ENCODE measurements at regions not wholly inside any gene's neighbourhood (a gene's known extent, or its start where the extent isn't known, plus 50 kb on each side); places are given as distances from the start of the nearest gene placed in this dataset.

- in situ Hi-C loops (cut with HindIII; ENCODE audit: low pct_unique_long_range_greater_than_20kb, low sequenced_read_pairs) = no loop called here
- Histone ChIP-seq H3K4me3 (ENCODE audit: low read depth in 2 of 2, low read length in 2 of 2) (no peak overlapping the region), H3K4me1 (ENCODE audit: control insufficient read depth, insufficient read depth, low read length) (no peaks in the 10 kb centered on the region), H3K27ac (ENCODE audit: low read length) (no peak overlapping the region), H3K36me3 (ENCODE audit: control insufficient read depth, insufficient read depth, low read length) (no peaks in the 10 kb centered on the region), H3K9me3 (ENCODE audit: control insufficient read depth, insufficient read depth, low read depth, low read length) (no peaks in the 10 kb centered on the region), H3K27me3 (ENCODE audit: control insufficient read depth, insufficient read depth, low read length) (no peaks in the 10 kb centered on the region)
- TF ChIP-seq TCF7L2 (IDR thresholded peaks at IDR 0.05; ENCODE audit: low read depth, low read length) = no peak
- TF ChIP-seq SIN3A (IDR thresholded peaks at IDR 0.05; ENCODE audit: borderline replicate concordance, insufficient read depth, low read depth, low read length) = no peak
- TF ChIP-seq POLR2AphosphoS5 (IDR thresholded peaks at IDR 0.05; ENCODE audit: low read depth, low read length) = no peak
- TF ChIP-seq, protein P1, sequence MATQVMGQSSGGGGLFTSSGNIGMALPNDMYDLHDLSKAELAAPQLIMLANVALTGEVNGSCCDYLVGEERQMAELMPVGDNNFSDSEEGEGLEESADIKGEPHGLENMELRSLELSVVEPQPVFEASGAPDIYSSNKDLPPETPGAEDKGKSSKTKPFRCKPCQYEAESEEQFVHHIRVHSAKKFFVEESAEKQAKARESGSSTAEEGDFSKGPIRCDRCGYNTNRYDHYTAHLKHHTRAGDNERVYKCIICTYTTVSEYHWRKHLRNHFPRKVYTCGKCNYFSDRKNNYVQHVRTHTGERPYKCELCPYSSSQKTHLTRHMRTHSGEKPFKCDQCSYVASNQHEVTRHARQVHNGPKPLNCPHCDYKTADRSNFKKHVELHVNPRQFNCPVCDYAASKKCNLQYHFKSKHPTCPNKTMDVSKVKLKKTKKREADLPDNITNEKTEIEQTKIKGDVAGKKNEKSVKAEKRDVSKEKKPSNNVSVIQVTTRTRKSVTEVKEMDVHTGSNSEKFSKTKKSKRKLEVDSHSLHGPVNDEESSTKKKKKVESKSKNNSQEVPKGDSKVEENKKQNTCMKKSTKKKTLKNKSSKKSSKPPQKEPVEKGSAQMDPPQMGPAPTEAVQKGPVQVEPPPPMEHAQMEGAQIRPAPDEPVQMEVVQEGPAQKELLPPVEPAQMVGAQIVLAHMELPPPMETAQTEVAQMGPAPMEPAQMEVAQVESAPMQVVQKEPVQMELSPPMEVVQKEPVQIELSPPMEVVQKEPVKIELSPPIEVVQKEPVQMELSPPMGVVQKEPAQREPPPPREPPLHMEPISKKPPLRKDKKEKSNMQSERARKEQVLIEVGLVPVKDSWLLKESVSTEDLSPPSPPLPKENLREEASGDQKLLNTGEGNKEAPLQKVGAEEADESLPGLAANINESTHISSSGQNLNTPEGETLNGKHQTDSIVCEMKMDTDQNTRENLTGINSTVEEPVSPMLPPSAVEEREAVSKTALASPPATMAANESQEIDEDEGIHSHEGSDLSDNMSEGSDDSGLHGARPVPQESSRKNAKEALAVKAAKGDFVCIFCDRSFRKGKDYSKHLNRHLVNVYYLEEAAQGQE (IDR thresholded peaks at IDR 0.05; ENCODE audit: insufficient read depth in 1 of 2, low read depth in 2 of 2, low read length in 1 of 2) = no peak
- no peak for TF ChIP-seq CTCF (IDR thresholded peaks at IDR 0.05)
- ChIA-PET POLR2A (no interaction called here), CTCF (no interaction called here)
- no TSS peak for BruUV-seq (replicated peaks)
- DNase-seq (ENCODE audit: low read depth, low spot score) (no peak), ATAC-seq (no peak)
- intact Hi-C loops (cut with micrococcal nuclease; ENCODE audit: unreplicated experiment) = no loop called here
These were observed 797.8 kb downstream of the CCDC85A start for GRCh38 chr2:56981554-56981953.

DNA sequence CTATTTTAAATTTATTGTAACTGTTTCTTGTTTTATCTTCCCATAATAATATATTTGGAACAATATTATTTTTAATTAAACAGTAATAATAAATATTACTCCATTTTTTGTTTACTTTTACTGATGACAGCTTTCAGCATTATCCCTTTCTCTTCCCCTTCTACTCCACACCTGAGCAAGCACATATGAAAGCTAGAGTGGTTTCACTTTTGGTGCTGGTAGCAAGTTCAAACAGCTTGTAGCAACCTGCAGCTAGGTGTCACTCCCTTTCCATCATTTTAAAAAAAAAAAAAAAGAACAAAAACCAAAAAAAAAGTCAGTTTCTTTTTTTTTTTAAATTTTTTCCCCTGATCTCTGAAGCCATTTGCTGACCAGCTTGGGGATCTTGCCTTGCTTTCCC, 801.8 kb downstream of the CCDC85A start:
- Histone ChIP-seq H3K9me3 (ENCODE audit: control insufficient read depth, insufficient read depth, low read depth, low read length) (no peaks in the 10 kb centered on the region), H3K27ac (ENCODE audit: low read length) (no peak overlapping the region), H3K4me1 (ENCODE audit: control insufficient read depth, insufficient read depth, low read length) (no peaks in the 10 kb centered on the region), H3K27me3 (ENCODE audit: control insufficient read depth, insufficient read depth, low read length) (no peaks in the 10 kb centered on the region), H3K36me3 (ENCODE audit: control insufficient read depth, insufficient read depth, low read length) (no peaks in the 10 kb centered on the region), H3K4me3 (ENCODE audit: low read depth in 2 of 2, low read length in 2 of 2) (no peak overlapping the region)
- ChIA-PET CTCF (interaction anchor here (0.7 kb wide), 1 partner anchor 532 kb away, joined by 3 read pairs; no protein-coding TSS in a partner anchor), POLR2A (no interaction called here)
- intact Hi-C loops (cut with micrococcal nuclease; ENCODE audit: unreplicated experiment) = no loop called here
- in situ Hi-C loops (cut with HindIII; ENCODE audit: low pct_unique_long_range_greater_than_20kb, low sequenced_read_pairs) = no loop called here
- ATAC-seq (no peak), DNase-seq (ENCODE audit: low read depth, low spot score) (no peak)
- BruUV-seq (replicated peaks) = no TSS peak
- TF ChIP-seq SIN3A (IDR thresholded peaks at IDR 0.05; ENCODE audit: borderline replicate concordance, insufficient read depth, low read depth, low read length) (no peak), TCF7L2 (IDR thresholded peaks at IDR 0.05; ENCODE audit: low read depth, low read length) (no peak), POLR2AphosphoS5 (IDR thresholded peaks at IDR 0.05; ENCODE audit: low read depth, low read length) (no peak), CTCF (IDR thresholded peaks at IDR 0.05) (no peak; the same call in 1 of the 2 replicates)
- TF ChIP-seq, protein P1 (IDR thresholded peaks at IDR 0.05; ENCODE audit: insufficient read depth in 1 of 2, low read depth in 2 of 2, low read length in 1 of 2) = no peak

All from Panc1 (cell line).